ENCODE measurements at regions not wholly inside any gene's neighbourhood (a gene's known extent, or its start where the extent isn't known, plus 50 kb on each side); places are given as distances from the start of the nearest gene placed in this dataset.

- DNase-seq, result no peak
Observed at GRCh38 chr1:61627365-61627764, 97.6 kb downstream of the TM2D1 start.

- no peak for DNase-seq
Observed at GRCh38 chr1:61626816-61627215, 98.1 kb downstream of the TM2D1 start.

- no peak for DNase-seq
Observed at GRCh38 chr1:61623852-61624251, 101.1 kb downstream of the TM2D1 start.

GRCh38 chr1:61620536-61620935, 104.4 kb downstream of the TM2D1 start:
- DNase-seq, result no peak

GRCh38 chr1:61618755-61619154, 106.2 kb downstream of the TM2D1 start:
- DNase-seq, result no peak

- DNase-seq, result no peak
Observed at GRCh38 chr1:61618193-61618592, 106.7 kb downstream of the TM2D1 start.

GRCh38 chr1:61616830-61617229, 108.1 kb downstream of the TM2D1 start:
- no peak for DNase-seq

GRCh38 chr1:61612602-61613001, 112.3 kb downstream of the TM2D1 start:
- no peak for DNase-seq

- DNase-seq, result no peak
Observed at GRCh38 chr1:61609040-61609439, 115.9 kb downstream of the TM2D1 start.

GRCh38 chr1:61607448-61607847, 117.5 kb downstream of the TM2D1 start:
- DNase-seq, result no peak

GRCh38 chr1:61606448-61607312, 118.3 kb downstream of the TM2D1 start:
- DNase-seq, result no peak

- DNase-seq, result no peak
Observed at GRCh38 chr1:61605607-61606321, 119.2 kb downstream of the TM2D1 start.

- DNase-seq, result no peak
Observed at GRCh38 chr1:61604684-61605083, 120.3 kb downstream of the TM2D1 start.

- no peak for DNase-seq
Observed at GRCh38 chr1:61604261-61604660, 120.7 kb downstream of the TM2D1 start.

GRCh38 chr1:61602663-61603062, 122.3 kb downstream of the TM2D1 start:
- no peak for DNase-seq

GRCh38 chr1:61597601-61598000, 127.3 kb downstream of the TM2D1 start:
- no peak for DNase-seq

GRCh38 chr1:61593331-61593730, 131.6 kb downstream of the TM2D1 start:
- no peak for DNase-seq

GRCh38 chr1:61591351-61591750, 133.6 kb downstream of the TM2D1 start:
- no peak for DNase-seq

GRCh38 chr1:61588736-61589672, 135.9 kb downstream of the TM2D1 start:
- peak; percentile 42 for DNase-seq

GRCh38 chr1:61585714-61586113, 139.2 kb downstream of the TM2D1 start:
- DNase-seq, result no peak

GRCh38 chr1:61583703-61584102, 141.2 kb downstream of the TM2D1 start:
- DNase-seq, result no peak

GRCh38 chr1:61581251-61581650, 143.7 kb downstream of the TM2D1 start:
- no peak for DNase-seq

- no peak for DNase-seq
Observed at GRCh38 chr1:61580417-61580816, 144.5 kb downstream of the TM2D1 start.

Measured in activated CD4-positive, alpha-beta T cell treated with anti-CD3 and anti-CD28 coated beads, Interleukin-2, amount 50 U/mL, for 1 hour (primary cell).